ENCODE measurements at regions not wholly inside any gene's neighbourhood (a gene's known extent, or its start where the extent isn't known, plus 50 kb on each side); places are given as distances from the start of the nearest gene placed in this dataset.

DNA sequence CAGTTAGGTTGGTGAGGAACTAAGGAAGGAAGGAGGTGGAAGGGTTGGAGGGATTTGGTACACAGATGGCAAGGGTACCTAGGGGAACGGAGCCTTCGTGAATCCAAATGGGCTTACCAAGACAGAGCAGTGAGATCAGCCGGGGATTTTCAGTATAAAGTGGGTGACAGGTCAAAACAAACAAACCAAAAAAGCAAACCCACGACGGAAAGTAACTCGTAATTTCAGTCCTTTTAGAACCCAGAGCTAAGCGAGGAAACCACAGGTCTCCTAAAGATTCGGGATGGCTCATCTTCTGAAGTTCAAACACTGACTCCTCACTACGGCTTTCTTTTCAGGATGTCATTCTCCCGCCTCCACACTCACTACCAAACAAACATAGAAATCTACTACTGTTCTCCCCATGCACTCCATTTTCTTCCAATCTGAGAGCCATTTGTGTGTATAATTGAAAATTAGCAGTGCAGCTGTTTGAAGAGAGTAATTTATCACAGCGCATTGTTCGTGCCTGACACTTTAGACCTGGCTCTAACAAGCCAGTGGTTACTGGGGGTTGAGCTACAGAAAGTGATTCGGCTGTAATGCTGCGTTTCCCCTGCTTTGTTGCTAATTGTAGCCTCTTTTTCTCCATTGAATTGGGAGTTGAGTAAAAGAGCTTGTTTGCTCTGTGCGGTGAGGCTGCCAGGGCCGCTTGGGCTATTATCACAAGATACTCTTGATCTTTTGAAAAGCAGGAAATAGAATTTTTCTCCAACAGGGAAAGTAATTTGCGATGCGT is 64.7 kb upstream of the CCDC39 start:
- ChIA-PET CTCF (no interaction called here), POLR2A (no interaction called here)
- Histone ChIP-seq H3K4me3 (ENCODE audit: low read depth, low read length) (no peak overlapping the region), H3K27me3 (ENCODE audit: control insufficient read depth, insufficient read depth, low read length) (no peaks in the 10 kb centered on the region), H3K36me3 (ENCODE audit: control insufficient read depth, insufficient read depth, low read length) (no peaks in the 10 kb centered on the region)
- no peak for DNase-seq (ENCODE audit: low read depth)
- TF ChIP-seq, protein P1, sequence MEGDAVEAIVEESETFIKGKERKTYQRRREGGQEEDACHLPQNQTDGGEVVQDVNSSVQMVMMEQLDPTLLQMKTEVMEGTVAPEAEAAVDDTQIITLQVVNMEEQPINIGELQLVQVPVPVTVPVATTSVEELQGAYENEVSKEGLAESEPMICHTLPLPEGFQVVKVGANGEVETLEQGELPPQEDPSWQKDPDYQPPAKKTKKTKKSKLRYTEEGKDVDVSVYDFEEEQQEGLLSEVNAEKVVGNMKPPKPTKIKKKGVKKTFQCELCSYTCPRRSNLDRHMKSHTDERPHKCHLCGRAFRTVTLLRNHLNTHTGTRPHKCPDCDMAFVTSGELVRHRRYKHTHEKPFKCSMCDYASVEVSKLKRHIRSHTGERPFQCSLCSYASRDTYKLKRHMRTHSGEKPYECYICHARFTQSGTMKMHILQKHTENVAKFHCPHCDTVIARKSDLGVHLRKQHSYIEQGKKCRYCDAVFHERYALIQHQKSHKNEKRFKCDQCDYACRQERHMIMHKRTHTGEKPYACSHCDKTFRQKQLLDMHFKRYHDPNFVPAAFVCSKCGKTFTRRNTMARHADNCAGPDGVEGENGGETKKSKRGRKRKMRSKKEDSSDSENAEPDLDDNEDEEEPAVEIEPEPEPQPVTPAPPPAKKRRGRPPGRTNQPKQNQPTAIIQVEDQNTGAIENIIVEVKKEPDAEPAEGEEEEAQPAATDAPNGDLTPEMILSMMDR (IDR thresholded peaks at IDR 0.05; ENCODE audit: insufficient read depth, low read depth, low read length) = no peak

- ChIA-PET POLR2A (no interaction called here), CTCF (no interaction called here)
- no peak for DNase-seq (ENCODE audit: low read depth)
- H3K36me3 ChIP-seq (ENCODE audit: control insufficient read depth, insufficient read depth, low read length) = no peaks in the 10 kb centered on the region
- H3K4me3 ChIP-seq (ENCODE audit: low read depth, low read length) = no peak overlapping the region
- H3K27me3 ChIP-seq (ENCODE audit: control insufficient read depth, insufficient read depth, low read length) = no peaks in the 10 kb centered on the region
- TF ChIP-seq, protein P1 (IDR thresholded peaks at IDR 0.05; ENCODE audit: insufficient read depth, low read depth, low read length) = no peak
These were observed 68.6 kb upstream of the CCDC39 start for GRCh38 chr3:180747805-180748361.

GRCh38 chr3:180749322-180749721 is 70.0 kb upstream of the CCDC39 start:
- Histone ChIP-seq H3K36me3 (ENCODE audit: control insufficient read depth, insufficient read depth, low read length) (no peaks in the 10 kb centered on the region), H3K27me3 (ENCODE audit: control insufficient read depth, insufficient read depth, low read length) (no peaks in the 10 kb centered on the region), H3K4me3 (ENCODE audit: low read depth, low read length) (no peak overlapping the region)
- POLR2A ChIA-PET = no interaction called here
- CTCF ChIA-PET = no interaction called here
- DNase-seq (ENCODE audit: low read depth) = no peak
- TF ChIP-seq, protein P1 (IDR thresholded peaks at IDR 0.05; ENCODE audit: insufficient read depth, low read depth, low read length) = no peak

DNA sequence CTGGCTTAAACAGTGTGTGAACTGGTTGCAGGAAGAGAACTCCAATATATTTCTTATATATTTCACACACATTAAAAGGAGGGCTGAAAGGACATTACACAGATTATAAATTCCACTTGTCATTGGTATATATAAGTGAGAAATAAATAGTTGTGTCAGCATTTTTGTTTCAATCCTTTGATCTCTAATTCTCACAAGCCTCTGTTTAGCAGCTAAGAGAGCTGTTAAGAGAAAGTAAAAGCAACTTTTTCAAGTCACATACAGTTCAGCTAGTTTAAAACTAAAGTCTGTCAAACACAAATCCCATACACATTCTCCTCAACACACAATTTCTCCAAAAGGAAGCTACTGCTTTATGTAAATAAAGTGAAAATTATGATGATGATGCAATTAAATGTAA is 70.5 kb upstream of the CCDC39 start:
- ChIA-PET CTCF (no interaction called here), POLR2A (no interaction called here)
- DNase-seq (ENCODE audit: low read depth) = no peak
- TF ChIP-seq, protein P1 (IDR thresholded peaks at IDR 0.05; ENCODE audit: insufficient read depth, low read depth, low read length) = no peak
- no peak overlapping the region for H3K4me3 ChIP-seq (ENCODE audit: low read depth, low read length)
- no peaks in the 10 kb centered on the region for H3K27me3 ChIP-seq (ENCODE audit: control insufficient read depth, insufficient read depth, low read length)
- no peaks in the 10 kb centered on the region for H3K36me3 ChIP-seq (ENCODE audit: control insufficient read depth, insufficient read depth, low read length)

- ChIA-PET POLR2A (no interaction called here), CTCF (no interaction called here)
- Histone ChIP-seq H3K27me3 (ENCODE audit: control insufficient read depth, insufficient read depth, low read length) (no peaks in the 10 kb centered on the region), H3K4me3 (ENCODE audit: low read depth, low read length) (no peak overlapping the region), H3K36me3 (ENCODE audit: control insufficient read depth, insufficient read depth, low read length) (no peaks in the 10 kb centered on the region)
- DNase-seq (ENCODE audit: low read depth) = no peak
- TF ChIP-seq, protein P1 (IDR thresholded peaks at IDR 0.05; ENCODE audit: insufficient read depth, low read depth, low read length) = no peak
These were observed 76.3 kb upstream of the CCDC39 start for GRCh38 chr3:180755556-180755955.

All from BJ (cell line).